Endothelial cell of umbilical vein (primary cell): ENCODE measurements at regions not wholly inside any gene's neighbourhood (a gene's known extent, or its start where the extent isn't known, plus 50 kb on each side); places are given as distances from the start of the nearest gene placed in this dataset.

Source experiments
- BruUV-seq: library from RNA; stranded (reverse); fragments of 400-500 nt; replicated peaks from 2 replicates; lab custom pipeline; 2021; lab: Mats Ljungman, UMichigan
- CTCF ChIA-PET: fragments of 300-600, 350-600 bp; sonication (Branson Sonifier 250); formaldehyde crosslinking; loops from one replicate; lab custom pipeline; 2021; ENCODE audit warnings: antibody characterized with exemption, inconsistent platforms; lab: Charles Lee
- POLR2A ChIA-PET: fragments of 300-600, 350-600 bp; sonication (Branson Sonifier 250); formaldehyde crosslinking; loops from one replicate; lab custom pipeline; 2021; ENCODE audit warnings: antibody characterized with exemption, inconsistent platforms; lab: Charles Lee
- DNase-seq: peaks from one replicate; pipeline ENCODE4 v3.0.0-alpha.2; 2011; ENCODE audit warnings: low read depth, low spot score
- FAIRE-seq: peaks from 2 replicates; lab custom pipeline; 2011; peaks lifted over from hg19 to GRCh38; lab: Jason Lieb, UNC
- H2AFZ ChIP-seq: 2 replicates; pipeline ENCODE4 v1.6.0; 2012; ENCODE audit warnings: low read depth, low read length, control low read depth, inconsistent platforms
- H3K27ac ChIP-seq: 2 replicates; pipeline ENCODE4 v1.5.1; 2011; ENCODE audit warnings: low read depth, mild to moderate bottlenecking, control low read depth, low read length, moderate library complexity; ENCODE audit not compliant: insufficient read depth
- H3K27me3 ChIP-seq, 2 experiments: 2 replicates each; pipeline versions ENCODE4 v1.6.0 to v1.6.1; 2011; ENCODE audit warnings: low read length in 2 of 2, mixed read lengths in 1 of 2; ENCODE audit not compliant: control insufficient read depth in 2 of 2, insufficient read depth in 2 of 2
- H3K36me3 ChIP-seq, 2 experiments: 2 replicates in 1 of 2; 3 replicates in 1 of 2; pipeline ENCODE4 v1.5.1; 2011; ENCODE audit warnings: low read length in 2 of 2, mild to moderate bottlenecking in 1 of 2, moderate library complexity in 1 of 2; ENCODE audit not compliant: control insufficient read depth in 2 of 2, insufficient read depth in 2 of 2; ENCODE audit errors: extremely low read depth in 1 of 2
- H3K4me1 ChIP-seq: 3 replicates; pipeline ENCODE4 v1.5.1; 2011; ENCODE audit warnings: mild to moderate bottlenecking, low read length; ENCODE audit not compliant: control insufficient read depth, insufficient read depth; ENCODE audit errors: extremely low read depth
- H3K4me2 ChIP-seq: 2 replicates; pipeline ENCODE4 v1.6.1; 2011; ENCODE audit warnings: low read length, control low read depth, mixed read lengths; ENCODE audit not compliant: insufficient read depth
- H3K4me3 ChIP-seq, 3 experiments: fragments of 200-600 bp in 1 of 3; sonication (generic), shearing (Covaris generic) in 1 of 3; replicated peaks in 1 of 3; 2 replicates each; pipeline ENCODE4 v1.5.1; 2011 to 2016; ENCODE audit warnings: control low read depth in 3 of 3, low read length in 3 of 3, mild to moderate bottlenecking in 2 of 3, inconsistent platforms in 1 of 3, low read depth in 1 of 3, moderate library complexity in 1 of 3; ENCODE audit not compliant: insufficient read depth in 1 of 3
- H3K79me2 ChIP-seq: 2 replicates; pipeline ENCODE4 v1.6.0; 2012; ENCODE audit warnings: low read length, inconsistent platforms; ENCODE audit not compliant: control insufficient read depth, insufficient read depth
- H3K9ac ChIP-seq: replicated peaks from 2 replicates; pipeline ENCODE3; 2011; ENCODE audit warnings: low read length, control low read depth; ENCODE audit not compliant: insufficient read depth; ENCODE audit errors: extremely low read depth
- H3K9me1 ChIP-seq: replicated peaks from 3 replicates; pipeline ENCODE4 v1.6.0; 2011; ENCODE audit warnings: mild to moderate bottlenecking, low read length; ENCODE audit not compliant: control insufficient read depth, insufficient read depth; ENCODE audit errors: extremely low read depth
- H3K9me3 ChIP-seq: replicated peaks from 2 replicates; pipeline ENCODE4 v1.5.1; 2012; ENCODE audit warnings: low read length, inconsistent platforms; ENCODE audit not compliant: control insufficient read depth, insufficient read depth
- H4K20me1 ChIP-seq: replicated peaks from 2 replicates; pipeline ENCODE3; 2011; ENCODE audit warnings: mild to moderate bottlenecking, low read length; ENCODE audit not compliant: control insufficient read depth, insufficient read depth; ENCODE audit errors: extremely low read depth
- CTCF ChIP-seq, 2 donors: IDR thresholded peaks; 1 replicate in 1 of 2; 2 replicates in 1 of 2; pipeline ENCODE4 v1.5.1; 2011; ENCODE audit warnings: low read length in 2 of 2, mild to moderate bottlenecking in 2 of 2, moderate library complexity in 2 of 2, control low read depth in 1 of 2, inconsistent platforms in 1 of 2, low read depth in 1 of 2; ENCODE audit not compliant: insufficient read depth in 1 of 2; ENCODE audit errors: extremely low read depth in 1 of 2
- EZH2 ChIP-seq: IDR thresholded peaks from 2 replicates; pipeline ENCODE4 v1.6.1; 2012; ENCODE audit warnings: borderline replicate concordance, low read depth, mild to moderate bottlenecking, moderate library complexity, low read length, inconsistent platforms; ENCODE audit not compliant: severe bottlenecking
- FOS ChIP-seq: IDR thresholded peaks from 2 replicates; pipeline ENCODE4 v1.6.1; 2011; ENCODE audit warnings: mild to moderate bottlenecking, low read length, moderate library complexity, borderline replicate concordance; ENCODE audit not compliant: insufficient read depth
- GATA2 ChIP-seq: IDR thresholded peaks from 2 replicates; pipeline ENCODE4 v1.7.0; 2011; ENCODE audit warnings: low read depth, mild to moderate bottlenecking, moderate library complexity, mixed read lengths, low read length; ENCODE audit not compliant: insufficient read length, insufficient read depth
- JUN ChIP-seq: IDR thresholded peaks from 2 replicates; pipeline ENCODE4 v1.6.1; 2011; ENCODE audit warnings: borderline replicate concordance, low read depth; ENCODE audit not compliant: insufficient read length, insufficient read depth
- MAX ChIP-seq: IDR thresholded peaks from 2 replicates; pipeline ENCODE4 v1.6.1; 2011; ENCODE audit not compliant: insufficient read depth, insufficient read length
- MYC ChIP-seq: IDR thresholded peaks from one replicate; pipeline ENCODE4 v1.6.1; 2011; ENCODE audit warnings: mild to moderate bottlenecking, low read depth, low read length
- POLR2A ChIP-seq: IDR thresholded peaks from 2 replicates; pipeline ENCODE4 v1.6.1; 2012; ENCODE audit warnings: low read depth, mild to moderate bottlenecking, control low read depth, low read length
- POLR2AphosphoS5 ChIP-seq: IDR thresholded peaks from 2 replicates; pipeline ENCODE4 v1.6.1; 2012; ENCODE audit warnings: low read depth, mild to moderate bottlenecking, control low read depth, low read length, moderate library complexity; ENCODE audit not compliant: insufficient read depth
- dilution Hi-C: fragments of 300-500 bp; cut with MboI; formaldehyde crosslinking; loops from one replicate; pipeline ENCODE4 v1.15.0; 2019; ENCODE audit warnings: low sequenced_read_pairs; ENCODE audit not compliant: extremely low pct_ligation_motif_present
- intact Hi-C: fragments of 100-400 bp; cut with micrococcal nuclease; formaldehyde crosslinking; loops from one replicate; pipeline ENCODE4 v1.10.0; 2022

- no peak for TF ChIP-seq POLR2A
- no peak for TF ChIP-seq FOS
- TF ChIP-seq EZH2 = no peak
- TF ChIP-seq POLR2AphosphoS5 = no peak
- no peak for TF ChIP-seq CTCF (IDR thresholded peaks at IDR 0.05; ENCODE audit: extremely low read depth in 1 of 2, insufficient read depth in 1 of 2, low read depth in 1 of 2, low read length in 2 of 2)
- no peak for TF ChIP-seq JUN
- no peak for TF ChIP-seq MYC
- TF ChIP-seq MAX = no peak
- TF ChIP-seq GATA2 = no peak
- no TSS peak for BruUV-seq
- no peak overlapping the region for H3K9ac ChIP-seq
- no peaks in the 10 kb centered on the region for H3K36me3 ChIP-seq
- no peaks in the 10 kb centered on the region for H3K27me3 ChIP-seq
- no peak overlapping the region for H3K4me3 ChIP-seq
- CTCF ChIA-PET = no interaction called here
- no peak overlapping the region for H2AFZ ChIP-seq
- DNase-seq (no peak), FAIRE-seq (no peak)
- dilution Hi-C loops = no loop called here
- H3K79me2 ChIP-seq = no peaks in the 10 kb centered on the region
- H3K27ac ChIP-seq = no peak overlapping the region
- H3K4me2 ChIP-seq = no peak overlapping the region
- no peaks in the 10 kb centered on the region for H3K9me1 ChIP-seq
- POLR2A ChIA-PET = no interaction called here
- no peaks in the 10 kb centered on the region for H4K20me1 ChIP-seq
- no peaks in the 10 kb centered on the region for H3K4me1 ChIP-seq
- intact Hi-C loops = no loop called here
- H3K9me3 ChIP-seq = peaks cover 1% of the 10 kb centered on the region
Measured at GRCh38 chr5:44665101-44665701, 143.5 kb upstream of the MRPS30 start.
